SK-N-SH (cell line): ENCODE measurements at regions not wholly inside any gene's neighbourhood (a gene's known extent, or its start where the extent isn't known, plus 50 kb on each side); places are given as distances from the start of the nearest gene placed in this dataset.

Experiments
- CTCF ChIA-PET: fragments of 300-600, 350-600 bp; formaldehyde crosslinking; extraction: SDS; loops from one replicate; lab custom pipeline; 2021; lab: Yijun Ruan, JAX
- POLR2A ChIA-PET: fragments of 350-600 bp; sonication (Branson Sonifier 250); formaldehyde crosslinking; extraction: SDS; loops from one replicate; lab custom pipeline; 2020; ENCODE audit warnings: antibody characterized with exemption, inconsistent platforms; lab: Yijun Ruan, JAX
- DNase-seq: peaks from one replicate; pipeline ENCODE4 v3.0.0; 2012
- H2AFZ ChIP-seq: fragments of 200-600 bp; sonication (generic); 2 replicates; pipeline ENCODE4 v1.8.1; 2016; ENCODE audit warnings: antibody characterized with exemption, mild to moderate bottlenecking, low read depth
- H3F3A ChIP-seq: fragments of 200-600 bp; sonication (generic); replicated peaks from 2 replicates; pipeline ENCODE3; 2016; ENCODE audit warnings: antibody characterized with exemption, mild to moderate bottlenecking; ENCODE audit not compliant: insufficient read depth
- H3K27ac ChIP-seq, 2 experiments: fragments of 200-500 bp in 1 of 2; fragments of 200-600 bp in 1 of 2; sonication (Bioruptor generic) in 1 of 2; sonication (generic), shearing (Covaris generic) in 1 of 2; 2 replicates each; pipeline versions ENCODE4 v1.5.1 to v1.6.1; 2014 to 2016; ENCODE audit warnings: low read depth in 2 of 2, inconsistent platforms in 1 of 2, low read length in 1 of 2, mild to moderate bottlenecking in 1 of 2, mixed read lengths in 1 of 2
- H3K27me3 ChIP-seq: fragments of 200-600 bp; sonication (generic), shearing (Covaris generic); 2 replicates; pipeline ENCODE4 v1.6.1; 2016; ENCODE audit warnings: mixed run types; ENCODE audit not compliant: insufficient read depth
- H3K36me3 ChIP-seq, 2 experiments: fragments of 200-500 bp in 1 of 2; fragments of 200-600 bp in 1 of 2; sonication (Bioruptor generic) in 1 of 2; sonication (generic) in 1 of 2; replicated peaks in 1 of 2; 2 replicates each; pipeline versions ENCODE3 to v1.5.1; 2014 to 2016; ENCODE audit warnings: low read length in 1 of 2, mild to moderate bottlenecking in 1 of 2; ENCODE audit not compliant: insufficient read depth in 2 of 2, control insufficient read depth in 1 of 2
- H3K4me1 ChIP-seq, 2 experiments: fragments of 200-500 bp in 1 of 2; fragments of 200-600 bp in 1 of 2; sonication (Bioruptor generic) in 1 of 2; sonication (generic), shearing (Covaris generic) in 1 of 2; 2 replicates each; pipeline versions ENCODE4 v1.5.1 to v1.6.1; 2014 to 2016; ENCODE audit warnings: low read depth in 1 of 2, low read length in 1 of 2, mixed run types in 1 of 2; ENCODE audit not compliant: insufficient read depth in 2 of 2, control insufficient read depth in 1 of 2
- H3K4me2 ChIP-seq: fragments of 200-600 bp; sonication (generic), shearing (Covaris generic); 2 replicates; pipeline ENCODE4 v1.6.1; 2017; ENCODE audit warnings: mixed run types
- H3K4me3 ChIP-seq, 2 experiments: fragments of 200-500 bp in 1 of 2; fragments of 200-600 bp in 1 of 2; sonication (Bioruptor generic) in 1 of 2; sonication (generic), shearing (Covaris generic) in 1 of 2; 2 replicates each; pipeline versions ENCODE4 v1.5.1 to v1.8.1; 2014 to 2016; ENCODE audit warnings: low read depth in 2 of 2, inconsistent platforms in 1 of 2, low read length in 1 of 2, mild to moderate bottlenecking in 1 of 2, mixed read lengths in 1 of 2, moderate library complexity in 1 of 2
- H3K79me2 ChIP-seq: fragments of 200-600 bp; sonication (generic); 2 replicates; pipeline ENCODE4 v1.8.1; 2017; ENCODE audit warnings: mild to moderate bottlenecking; ENCODE audit not compliant: insufficient read depth
- H3K9ac ChIP-seq: fragments of 200-600 bp; sonication (generic); 2 replicates; pipeline ENCODE4 v1.6.1; 2017; ENCODE audit warnings: mixed run types
- H3K9me2 ChIP-seq: fragments of 200-600 bp; sonication (generic); 2 replicates; pipeline ENCODE4 v1.6.1; 2017; ENCODE audit warnings: mixed run types
- H3K9me3 ChIP-seq: fragments of 200-600 bp; sonication (generic); 2 replicates; pipeline ENCODE4 v1.6.1; 2017; ENCODE audit warnings: mixed run types, mild to moderate bottlenecking, moderate library complexity
- H4K20me1 ChIP-seq: fragments of 200-600 bp; sonication (generic); 2 replicates; pipeline ENCODE4 v1.6.1; 2017; ENCODE audit warnings: mild to moderate bottlenecking, mixed run types; ENCODE audit not compliant: insufficient read depth
- EP300 ChIP-seq, 2 experiments: IDR thresholded peaks; 2 replicates each; pipeline versions ENCODE4 v1.4.0 to v1.6.1; 2012; ENCODE audit warnings: borderline replicate concordance in 1 of 2, low read depth in 1 of 2, low read length in 1 of 2
- EZH2phosphoT487 ChIP-seq: fragments of 200-600 bp; sonication (generic); IDR thresholded peaks from 2 replicates; pipeline ENCODE4 v1.6.1; 2017; ENCODE audit warnings: low read depth, mixed run types, mild to moderate bottlenecking, antibody characterized with exemption, moderate library complexity, borderline replicate concordance
- GATA2 ChIP-seq: sonication (generic); formaldehyde crosslinking; IDR thresholded peaks from 2 replicates; pipeline ENCODE4 v1.5.0; 2020; ENCODE audit warnings: mild to moderate bottlenecking, missing genetic modification reagents
- JUND ChIP-seq: IDR thresholded peaks from 2 replicates; pipeline ENCODE4 v1.4.0; 2012
- MEF2A ChIP-seq: IDR thresholded peaks from 2 replicates; pipeline ENCODE4 v1.4.0; 2012; ENCODE audit warnings: low read depth, borderline replicate concordance
- NFIC ChIP-seq: IDR thresholded peaks from 2 replicates; pipeline ENCODE4 v1.4.0; 2012; ENCODE audit warnings: borderline replicate concordance
- PBX3 ChIP-seq: IDR thresholded peaks from 2 replicates; pipeline ENCODE4; 2012
- POLR2AphosphoS5 ChIP-seq: IDR thresholded peaks from 2 replicates; pipeline ENCODE4 v1.6.1; 2012; ENCODE audit warnings: low read depth, low read length
- RCOR1 ChIP-seq: fragments of 150-350 bp; IDR thresholded peaks from 2 replicates; pipeline ENCODE4 v1.6.1; 2017; ENCODE audit warnings: antibody characterized with exemption, low read length
- RFX5 ChIP-seq: IDR thresholded peaks from 2 replicates; pipeline ENCODE4 v1.6.1; 2012; ENCODE audit warnings: mild to moderate bottlenecking, improper control_type of control experiment, low read length
- RXRA ChIP-seq: IDR thresholded peaks from 2 replicates; pipeline ENCODE4 v1.4.0; 2012; ENCODE audit warnings: low read depth, mild to moderate bottlenecking, borderline replicate concordance
- TCF12 ChIP-seq: IDR thresholded peaks from 2 replicates; pipeline ENCODE4 v1.4.0; 2012
- WGBS: methylation state at CpG from one replicate; pipeline ENCODE4 v1.1.6; 2017; ENCODE audit warnings: low lambda C conversion rate; 5-methylcytosine and 5-hydroxymethylcytosine counted together
- TF ChIP-seq, protein P1 (sequence below): fragments of 150-350 bp; IDR thresholded peaks from 2 replicates; pipeline ENCODE4 v1.6.1; 2016; ENCODE audit warnings: mild to moderate bottlenecking, low read depth, low read length
- TF ChIP-seq, protein P2 (sequence below): IDR thresholded peaks from 2 replicates; pipeline ENCODE4 v1.6.1; 2012; ENCODE audit warnings: mild to moderate bottlenecking, low read depth, low read length, moderate library complexity

- no peaks in the 10 kb centered on the region for H3K27me3 ChIP-seq
- no peaks in the 10 kb centered on the region for H3K36me3 ChIP-seq
- no peak overlapping the region for H3K27ac ChIP-seq
- no peaks in the 10 kb centered on the region for H3K9me3 ChIP-seq
- DNase-seq = no peak
- TF ChIP-seq GATA2 (CRISPR knock-in tag) = no peak
- no peak for TF ChIP-seq PBX3
- no peak for TF ChIP-seq EP300 (IDR thresholded peaks at IDR 0.05; ENCODE audit: borderline replicate concordance in 1 of 2, low read depth in 1 of 2, low read length in 1 of 2)
- no peak for TF ChIP-seq TCF12
- TF ChIP-seq, protein P1, sequence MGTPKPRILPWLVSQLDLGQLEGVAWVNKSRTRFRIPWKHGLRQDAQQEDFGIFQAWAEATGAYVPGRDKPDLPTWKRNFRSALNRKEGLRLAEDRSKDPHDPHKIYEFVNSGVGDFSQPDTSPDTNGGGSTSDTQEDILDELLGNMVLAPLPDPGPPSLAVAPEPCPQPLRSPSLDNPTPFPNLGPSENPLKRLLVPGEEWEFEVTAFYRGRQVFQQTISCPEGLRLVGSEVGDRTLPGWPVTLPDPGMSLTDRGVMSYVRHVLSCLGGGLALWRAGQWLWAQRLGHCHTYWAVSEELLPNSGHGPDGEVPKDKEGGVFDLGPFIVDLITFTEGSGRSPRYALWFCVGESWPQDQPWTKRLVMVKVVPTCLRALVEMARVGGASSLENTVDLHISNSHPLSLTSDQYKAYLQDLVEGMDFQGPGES = no peak
- no peak for TF ChIP-seq JUND
- no peaks in the 10 kb centered on the region for H3K79me2 ChIP-seq
- no peaks in the 10 kb centered on the region; a peak in 1 of 4 replicates for H3K4me1 ChIP-seq
- ChIA-PET CTCF (no interaction called here), POLR2A (no interaction called here)
- H3K9ac ChIP-seq = no peak overlapping the region
- H3K9me2 ChIP-seq = no peaks in the 10 kb centered on the region
- WGBS = 41% methylated on average over 1 of the region's 1 CpG
- no peaks in the 10 kb centered on the region for H4K20me1 ChIP-seq
- H3K4me2 ChIP-seq = no peak overlapping the region
- H3F3A ChIP-seq = no peaks in the 10 kb centered on the region
- no peak overlapping the region for H2AFZ ChIP-seq
- H3K4me3 ChIP-seq = no peak overlapping the region
These were observed 126.6 kb upstream of the MIR17HG start for GRCh38 chr13:91220872-91221271.

DNA sequence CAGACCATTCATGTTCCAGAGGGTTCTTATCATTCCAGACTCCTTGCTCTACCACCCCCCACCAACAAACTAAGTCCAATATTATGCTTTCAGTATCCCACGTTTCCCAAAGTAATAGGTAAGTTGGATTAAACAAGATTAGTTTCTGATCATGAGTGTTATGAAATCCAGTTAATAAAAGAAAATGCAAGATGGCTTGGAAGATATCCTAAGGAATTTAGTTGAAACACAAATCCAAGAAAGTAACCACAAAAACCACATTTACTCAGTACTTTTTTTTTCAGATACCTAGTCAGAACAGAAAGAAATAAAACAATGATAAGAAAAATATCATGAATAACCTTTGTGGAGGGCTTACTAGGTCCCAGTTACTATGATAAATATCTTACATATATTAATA is 119.4 kb upstream of the MIR17HG start:
- ChIA-PET POLR2A (no interaction called here), CTCF (interaction anchor here (0.5 to 0.7 kb wide), 2 partner anchors 21 to 150 kb away, joined by 3 to 4 read pairs; no protein-coding TSS in a partner anchor)
- Histone ChIP-seq H3K27ac (no peak overlapping the region), H2AFZ (no peak overlapping the region), H3K79me2 (no peaks in the 10 kb centered on the region), H3K27me3 (no peaks in the 10 kb centered on the region), H3K9me2 (no peaks in the 10 kb centered on the region), H3F3A (no peaks in the 10 kb centered on the region), H3K4me1 (no peaks in the 10 kb centered on the region), H3K9ac (no peak overlapping the region), H3K9me3 (no peaks in the 10 kb centered on the region), H3K36me3 (no peaks in the 10 kb centered on the region), H3K4me2 (no peak overlapping the region), H4K20me1 (no peaks in the 10 kb centered on the region), H3K4me3 (no peak overlapping the region)
- WGBS = 15% methylated on average over 1 of the region's 1 CpG
- DNase-seq = no peak
- TF ChIP-seq EZH2phosphoT487 (no peak), NFIC (no peak), MEF2A (no peak), RXRA (no peak), RCOR1 (no peak), RFX5 (no peak), POLR2AphosphoS5 (no peak)
- TF ChIP-seq, protein P2, sequence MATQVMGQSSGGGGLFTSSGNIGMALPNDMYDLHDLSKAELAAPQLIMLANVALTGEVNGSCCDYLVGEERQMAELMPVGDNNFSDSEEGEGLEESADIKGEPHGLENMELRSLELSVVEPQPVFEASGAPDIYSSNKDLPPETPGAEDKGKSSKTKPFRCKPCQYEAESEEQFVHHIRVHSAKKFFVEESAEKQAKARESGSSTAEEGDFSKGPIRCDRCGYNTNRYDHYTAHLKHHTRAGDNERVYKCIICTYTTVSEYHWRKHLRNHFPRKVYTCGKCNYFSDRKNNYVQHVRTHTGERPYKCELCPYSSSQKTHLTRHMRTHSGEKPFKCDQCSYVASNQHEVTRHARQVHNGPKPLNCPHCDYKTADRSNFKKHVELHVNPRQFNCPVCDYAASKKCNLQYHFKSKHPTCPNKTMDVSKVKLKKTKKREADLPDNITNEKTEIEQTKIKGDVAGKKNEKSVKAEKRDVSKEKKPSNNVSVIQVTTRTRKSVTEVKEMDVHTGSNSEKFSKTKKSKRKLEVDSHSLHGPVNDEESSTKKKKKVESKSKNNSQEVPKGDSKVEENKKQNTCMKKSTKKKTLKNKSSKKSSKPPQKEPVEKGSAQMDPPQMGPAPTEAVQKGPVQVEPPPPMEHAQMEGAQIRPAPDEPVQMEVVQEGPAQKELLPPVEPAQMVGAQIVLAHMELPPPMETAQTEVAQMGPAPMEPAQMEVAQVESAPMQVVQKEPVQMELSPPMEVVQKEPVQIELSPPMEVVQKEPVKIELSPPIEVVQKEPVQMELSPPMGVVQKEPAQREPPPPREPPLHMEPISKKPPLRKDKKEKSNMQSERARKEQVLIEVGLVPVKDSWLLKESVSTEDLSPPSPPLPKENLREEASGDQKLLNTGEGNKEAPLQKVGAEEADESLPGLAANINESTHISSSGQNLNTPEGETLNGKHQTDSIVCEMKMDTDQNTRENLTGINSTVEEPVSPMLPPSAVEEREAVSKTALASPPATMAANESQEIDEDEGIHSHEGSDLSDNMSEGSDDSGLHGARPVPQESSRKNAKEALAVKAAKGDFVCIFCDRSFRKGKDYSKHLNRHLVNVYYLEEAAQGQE = no peak
